GM12878 (cell line): ENCODE measurements at regions not wholly inside any gene's neighbourhood (a gene's known extent, or its start where the extent isn't known, plus 50 kb on each side); places are given as distances from the start of the nearest gene placed in this dataset.

Experiments
- EZH2 ChIP-seq: IDR thresholded peaks from 2 replicates; pipeline ENCODE4 v1.6.1; 2012; ENCODE audit warnings: low read depth, mild to moderate bottlenecking, control low read depth, inconsistent platforms, low read length, borderline replicate concordance; ENCODE audit not compliant: control insufficient read depth
- FOXM1 ChIP-seq: IDR thresholded peaks from 2 replicates; pipeline ENCODE4 v1.6.1; 2012; ENCODE audit warnings: low read depth, mild to moderate bottlenecking, inconsistent platforms, low read length, moderate library complexity
- MXI1 ChIP-seq: fragments of 150-350 bp; IDR thresholded peaks from 2 replicates; pipeline ENCODE4 v1.6.1; 2011; ENCODE audit warnings: low read depth, mild to moderate bottlenecking, inconsistent platforms, low read length, improper control_type of control experiment
- NFYA ChIP-seq: IDR thresholded peaks from 2 replicates; pipeline ENCODE4 v1.6.1; 2011; ENCODE audit warnings: low read depth, mild to moderate bottlenecking, low read length, improper control_type of control experiment, borderline replicate concordance
- NR2C2 ChIP-seq: IDR thresholded peaks from 2 replicates; pipeline ENCODE4 v1.6.1; 2011; ENCODE audit warnings: borderline replicate concordance, low read depth; ENCODE audit not compliant: control insufficient read depth, insufficient read length
- POLR2A ChIP-seq: IDR thresholded peaks from 2 replicates; pipeline ENCODE4 v1.6.1; 2011; ENCODE audit warnings: low read depth, mild to moderate bottlenecking, low read length
- SIN3A ChIP-seq: IDR thresholded peaks from 2 replicates; pipeline ENCODE4 v1.6.1; 2012; ENCODE audit warnings: low read depth, low read length, improper control_type of control experiment
- SMARCA5 ChIP-seq: fragments of 450-650 bp; IDR thresholded peaks from 2 replicates; pipeline ENCODE4 v1.6.1; 2017; ENCODE audit warnings: mild to moderate bottlenecking
- TBL1XR1 ChIP-seq: IDR thresholded peaks from 2 replicates; pipeline ENCODE4 v1.6.1; 2012; ENCODE audit warnings: low read depth, low read length, improper control_type of control experiment
- ZBED1 ChIP-seq: IDR thresholded peaks from 2 replicates; pipeline ENCODE4 v1.6.1; 2016; ENCODE audit warnings: borderline replicate concordance
- ZNF207 ChIP-seq: fragments of 450-650 bp; IDR thresholded peaks from 2 replicates; pipeline ENCODE4 v1.6.1; 2014; ENCODE audit warnings: antibody characterized with exemption, mild to moderate bottlenecking, borderline replicate concordance
- ZNF274 ChIP-seq: IDR thresholded peaks from one replicate; pipeline ENCODE4 v1.8.0; 2011; ENCODE audit not compliant: insufficient read length, insufficient read depth
- TF ChIP-seq, protein P1 (sequence below), 3 experiments: IDR thresholded peaks in 2 of 3; conservative IDR thresholded peaks in 1 of 3; 2 replicates each; pipeline ENCODE4 v1.5.1; 2011; ENCODE audit warnings: low read depth in 3 of 3, low read length in 3 of 3, mild to moderate bottlenecking in 3 of 3, control low read depth in 2 of 3, moderate library complexity in 2 of 3, inconsistent platforms in 1 of 3, mixed read lengths in 1 of 3; ENCODE audit not compliant: control insufficient read depth in 2 of 3, insufficient read depth in 1 of 3; ENCODE audit errors: extremely low read depth in 1 of 3
- TF ChIP-seq, protein P2 (sequence below): IDR thresholded peaks from 2 replicates; pipeline ENCODE4 v1.6.1; 2012; ENCODE audit warnings: low read depth, low read length, improper control_type of control experiment

DNA sequence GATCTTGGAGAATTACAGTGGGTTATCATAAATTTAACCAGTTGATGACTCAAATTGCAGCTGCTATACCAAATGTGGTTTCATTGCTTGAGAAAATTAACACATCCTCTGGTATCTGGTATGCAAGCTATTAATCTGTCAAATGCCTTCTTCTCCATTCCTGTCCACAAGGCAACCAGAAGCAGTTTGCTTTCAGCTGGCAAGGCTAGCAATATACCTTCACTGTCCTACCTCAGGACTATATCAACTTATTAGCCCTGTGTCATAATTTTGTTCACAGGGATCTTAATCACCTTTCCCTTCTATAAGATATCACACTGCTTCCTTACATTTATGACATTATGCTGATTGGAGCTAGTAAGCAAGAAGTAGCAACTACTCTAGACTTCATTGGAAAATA, 110.0 kb upstream of the GPC3 start:
- TF ChIP-seq, protein P1, sequence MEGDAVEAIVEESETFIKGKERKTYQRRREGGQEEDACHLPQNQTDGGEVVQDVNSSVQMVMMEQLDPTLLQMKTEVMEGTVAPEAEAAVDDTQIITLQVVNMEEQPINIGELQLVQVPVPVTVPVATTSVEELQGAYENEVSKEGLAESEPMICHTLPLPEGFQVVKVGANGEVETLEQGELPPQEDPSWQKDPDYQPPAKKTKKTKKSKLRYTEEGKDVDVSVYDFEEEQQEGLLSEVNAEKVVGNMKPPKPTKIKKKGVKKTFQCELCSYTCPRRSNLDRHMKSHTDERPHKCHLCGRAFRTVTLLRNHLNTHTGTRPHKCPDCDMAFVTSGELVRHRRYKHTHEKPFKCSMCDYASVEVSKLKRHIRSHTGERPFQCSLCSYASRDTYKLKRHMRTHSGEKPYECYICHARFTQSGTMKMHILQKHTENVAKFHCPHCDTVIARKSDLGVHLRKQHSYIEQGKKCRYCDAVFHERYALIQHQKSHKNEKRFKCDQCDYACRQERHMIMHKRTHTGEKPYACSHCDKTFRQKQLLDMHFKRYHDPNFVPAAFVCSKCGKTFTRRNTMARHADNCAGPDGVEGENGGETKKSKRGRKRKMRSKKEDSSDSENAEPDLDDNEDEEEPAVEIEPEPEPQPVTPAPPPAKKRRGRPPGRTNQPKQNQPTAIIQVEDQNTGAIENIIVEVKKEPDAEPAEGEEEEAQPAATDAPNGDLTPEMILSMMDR (IDR thresholded peaks at IDR 0.05 in 2 of 3, conservative IDR thresholded peaks at IDR 0.05 in 1 of 3; ENCODE audit: control insufficient read depth in 2 of 3, extremely low read depth in 1 of 3, insufficient read depth in 1 of 3, low read depth in 3 of 3, low read length in 3 of 3): no peak
- TF ChIP-seq, protein P2, sequence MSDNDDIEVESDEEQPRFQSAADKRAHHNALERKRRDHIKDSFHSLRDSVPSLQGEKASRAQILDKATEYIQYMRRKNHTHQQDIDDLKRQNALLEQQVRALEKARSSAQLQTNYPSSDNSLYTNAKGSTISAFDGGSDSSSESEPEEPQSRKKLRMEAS: no peak
- no peak for TF ChIP-seq ZNF207
- no peak for TF ChIP-seq SIN3A
- no peak for TF ChIP-seq NR2C2
- TF ChIP-seq SMARCA5: no peak
- no peak for TF ChIP-seq ZBED1
- TF ChIP-seq MXI1: no peak
- TF ChIP-seq ZNF274: no peak
- no peak for TF ChIP-seq TBL1XR1
- no peak for TF ChIP-seq FOXM1
- TF ChIP-seq EZH2: no peak
- no peak for TF ChIP-seq POLR2A
- no peak for TF ChIP-seq NFYA
